ENCODE measurements at regions not wholly inside any gene's neighbourhood (a gene's known extent, or its start where the extent isn't known, plus 50 kb on each side); places are given as distances from the start of the nearest gene placed in this dataset.

GRCh38 chr2:105686588-105686987 lies 58.1 kb upstream of the NCK2 start:
- peaks cover 0 to 4% of the 10 kb centered on the region in 2 donors for H3K4me1 Mint-ChIP-seq
- Histone ChIP-seq H3K36me3 (ENCODE audit: control insufficient read depth, insufficient read depth, low read length) (no peaks in the 10 kb centered on the region), H3K27me3 (ENCODE audit: control insufficient read depth, insufficient read depth, low read length) (no peaks in the 10 kb centered on the region), H3K27ac (ENCODE audit: low read length) (no peak overlapping the region), H3K4me3 (ENCODE audit: low read length) (no peak overlapping the region), H3K9me3 (ENCODE audit: control insufficient read depth, insufficient read depth, low read length) (no peaks in the 10 kb centered on the region), H3K4me1 (ENCODE audit: control insufficient read depth, insufficient read depth, low read length) (no peaks in the 10 kb centered on the region)
- no peaks in the 10 kb centered on the region for H3K27me3 Mint-ChIP-seq (ENCODE audit: low read depth in 2 of 2)
- WGBS (ENCODE audit: insufficient coverage), result 100% methylated on average over 4 of the region's 5 CpGs
- H3K9me3 Mint-ChIP-seq, result no peaks in the 10 kb centered on the region
- no peaks in the 10 kb centered on the region for H3K36me3 Mint-ChIP-seq
- DNase-seq (no peak), ATAC-seq (no peak)
- no peak overlapping the region for H3K27ac Mint-ChIP-seq
- intact Hi-C loops (cut with micrococcal nuclease), result no loop called here
- H3K4me3 Mint-ChIP-seq, result no peak overlapping the region
- TF ChIP-seq CTCF (IDR thresholded peaks at IDR 0.05), result no peak

DNA sequence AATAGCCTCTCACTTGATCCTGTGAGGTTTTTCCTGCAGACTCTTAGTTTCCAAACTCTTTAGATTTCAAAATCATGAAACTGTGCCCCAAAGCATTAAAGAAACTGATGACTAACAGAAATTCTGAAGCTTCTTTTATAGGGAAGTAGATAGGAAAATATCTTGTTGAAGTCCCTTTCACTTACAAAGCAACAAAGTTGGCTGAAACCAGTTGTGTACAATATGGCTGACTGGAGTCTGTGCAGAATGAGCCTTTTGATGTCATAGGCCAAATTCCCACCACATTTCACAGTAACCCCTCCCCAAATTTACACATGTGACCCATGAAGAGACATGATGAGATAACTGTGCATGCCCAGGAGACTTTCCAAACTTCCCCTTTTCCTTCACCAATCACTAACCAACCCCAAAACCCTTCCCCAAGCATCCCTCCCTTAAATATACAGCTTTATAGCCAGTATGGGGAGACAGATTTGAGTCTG lies 61.7 kb upstream of the NCK2 start:
- H3K27ac ChIP-seq (ENCODE audit: low read length), result no peak overlapping the region
- intact Hi-C loops (cut with micrococcal nuclease), result no loop called here
- no peak overlapping the region for H3K4me3 ChIP-seq (ENCODE audit: low read length)
- H3K36me3 ChIP-seq (ENCODE audit: control insufficient read depth, insufficient read depth, low read length), result no peaks in the 10 kb centered on the region
- no peaks in the 10 kb centered on the region for H3K4me1 ChIP-seq (ENCODE audit: control insufficient read depth, insufficient read depth, low read length)
- H3K4me3 Mint-ChIP-seq, result no peak overlapping the region
- H3K9me3 Mint-ChIP-seq, result no peaks in the 10 kb centered on the region
- DNase-seq, result no peak
- no peak for ATAC-seq
- H3K27me3 ChIP-seq (ENCODE audit: control insufficient read depth, insufficient read depth, low read length), result no peaks in the 10 kb centered on the region
- H3K36me3 Mint-ChIP-seq, result no peaks in the 10 kb centered on the region
- H3K4me1 Mint-ChIP-seq, result peaks cover 0 to 5% of the 10 kb centered on the region in 2 donors
- no peak overlapping the region for H3K27ac Mint-ChIP-seq
- TF ChIP-seq CTCF (IDR thresholded peaks at IDR 0.05), result no peak
- peaks cover 10 to 18% of the 10 kb centered on the region in 2 donors for H3K27me3 Mint-ChIP-seq (ENCODE audit: low read depth in 2 of 2)
- H3K9me3 ChIP-seq (ENCODE audit: control insufficient read depth, insufficient read depth, low read length), result no peaks in the 10 kb centered on the region

GRCh38 chr2:105682401-105682800 lies 62.3 kb upstream of the NCK2 start:
- Mint-ChIP-seq H3K36me3 (no peaks in the 10 kb centered on the region), H3K4me3 (no peak overlapping the region), H3K4me1 (peaks cover 0 to 5% of the 10 kb centered on the region in 2 donors), H3K9me3 (no peaks in the 10 kb centered on the region), H3K27ac (no peak overlapping the region), H3K27me3 (ENCODE audit: low read depth in 2 of 2) (peaks cover 10 to 19% of the 10 kb centered on the region in 2 donors)
- no peak for TF ChIP-seq CTCF (IDR thresholded peaks at IDR 0.05)
- Histone ChIP-seq H3K27ac (ENCODE audit: low read length) (no peak overlapping the region), H3K27me3 (ENCODE audit: control insufficient read depth, insufficient read depth, low read length) (no peaks in the 10 kb centered on the region), H3K9me3 (ENCODE audit: control insufficient read depth, insufficient read depth, low read length) (no peaks in the 10 kb centered on the region), H3K4me3 (ENCODE audit: low read length) (no peak overlapping the region), H3K36me3 (ENCODE audit: control insufficient read depth, insufficient read depth, low read length) (no peaks in the 10 kb centered on the region), H3K4me1 (ENCODE audit: control insufficient read depth, insufficient read depth, low read length) (no peaks in the 10 kb centered on the region)
- ATAC-seq (no peak), DNase-seq (no peak)
- 96% methylated on average over 6 of the region's 6 CpGs for WGBS (ENCODE audit: insufficient coverage)
- intact Hi-C loops (cut with micrococcal nuclease), result no loop called here

DNA sequence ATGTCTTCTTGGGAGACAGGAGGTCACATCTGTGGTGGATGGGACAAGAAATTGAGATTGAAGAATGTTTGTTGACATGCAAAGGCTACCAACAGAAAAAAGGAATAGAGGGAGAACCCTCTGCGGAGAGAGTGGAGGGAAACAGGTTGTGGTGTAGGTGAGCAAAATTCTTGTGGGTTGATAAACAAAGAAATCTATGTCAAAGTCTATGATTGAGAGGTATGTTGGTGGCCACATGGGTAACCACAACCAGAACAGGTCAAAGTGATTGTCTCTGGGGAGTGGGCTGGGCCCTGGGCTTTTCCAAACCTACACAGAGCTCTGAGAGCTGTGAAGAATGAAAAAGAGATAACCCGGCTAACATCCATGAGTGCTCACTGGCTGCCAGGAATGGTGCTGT lies 62.8 kb upstream of the NCK2 start:
- DNase-seq (no peak), ATAC-seq (no peak)
- Mint-ChIP-seq H3K27ac (no peak overlapping the region), H3K9me3 (no peaks in the 10 kb centered on the region), H3K4me1 (peaks cover 0 to 5% of the 10 kb centered on the region in 2 donors), H3K27me3 (ENCODE audit: low read depth in 2 of 2) (peaks cover 10 to 24% of the 10 kb centered on the region in 2 donors), H3K4me3 (no peak overlapping the region), H3K36me3 (no peaks in the 10 kb centered on the region)
- Histone ChIP-seq H3K36me3 (ENCODE audit: control insufficient read depth, insufficient read depth, low read length) (no peaks in the 10 kb centered on the region), H3K4me1 (ENCODE audit: control insufficient read depth, insufficient read depth, low read length) (no peaks in the 10 kb centered on the region), H3K27ac (ENCODE audit: low read length) (no peak overlapping the region), H3K9me3 (ENCODE audit: control insufficient read depth, insufficient read depth, low read length) (no peaks in the 10 kb centered on the region), H3K27me3 (ENCODE audit: control insufficient read depth, insufficient read depth, low read length) (no peaks in the 10 kb centered on the region), H3K4me3 (ENCODE audit: low read length) (no peak overlapping the region)
- TF ChIP-seq CTCF (IDR thresholded peaks at IDR 0.05), result no peak
- 69% methylated on average over 2 of the region's 2 CpGs for WGBS (ENCODE audit: insufficient coverage)
- intact Hi-C loops (cut with micrococcal nuclease), result no loop called here
